Activated CD4-positive, alpha-beta memory T cell treated with anti-CD3 and anti-CD28 coated beads for 36 hours (primary cell): ENCODE measurements at regions not wholly inside any gene's neighbourhood (a gene's known extent, or its start where the extent isn't known, plus 50 kb on each side); places are given as distances from the start of the nearest gene placed in this dataset.

Source experiments
- CTCF ChIA-PET: fragments of 350-600 bp; sonication (Branson Sonifier 250); formaldehyde crosslinking; loops from one replicate; lab custom pipeline; 2021; ENCODE audit warnings: antibody characterized with exemption, inconsistent platforms; lab: Charles Lee
- POLR2A ChIA-PET: fragments of 350-600 bp; sonication (Branson Sonifier 250); formaldehyde crosslinking; loops from one replicate; lab custom pipeline; 2021; ENCODE audit warnings: antibody characterized with exemption; lab: Charles Lee
- DNase-seq: peaks from one replicate; pipeline ENCODE4 v3.0.0-alpha.2; 2020
- H3K27ac Mint-ChIP-seq: one replicate; pipeline ENCODE4 v1.8.0; 2021; ENCODE audit warnings: mixed read lengths
- H3K27me3 Mint-ChIP-seq: one replicate; pipeline ENCODE4 v1.8.0; 2021; ENCODE audit warnings: mixed read lengths
- H3K36me3 Mint-ChIP-seq: one replicate; pipeline ENCODE4 v1.8.0; 2021; ENCODE audit warnings: mixed read lengths
- H3K4me1 Mint-ChIP-seq: one replicate; pipeline ENCODE4 v1.8.0; 2021; ENCODE audit warnings: low read depth, mixed read lengths
- H3K4me3 Mint-ChIP-seq: one replicate; pipeline ENCODE4 v1.8.0; 2021; ENCODE audit warnings: mild to moderate bottlenecking, mixed read lengths
- H3K9me3 Mint-ChIP-seq: one replicate; pipeline ENCODE4 v1.8.0; 2021; ENCODE audit warnings: mixed read lengths
- intact Hi-C: fragments of 100-400 bp; cut with micrococcal nuclease; formaldehyde crosslinking; loops from one replicate; pipeline ENCODE4 v1.15.1; 2023

GRCh38 chr3:127385540-127385870 lies 97.7 kb upstream of the PRR20G start:
- H3K4me1 Mint-ChIP-seq, result no peaks in the 10 kb centered on the region
- DNase-seq, result no peak
- no peak overlapping the region for H3K4me3 Mint-ChIP-seq
- no peak overlapping the region for H3K27ac Mint-ChIP-seq
- intact Hi-C loops, result no loop called here
- peaks cover 8% of the 10 kb centered on the region for H3K27me3 Mint-ChIP-seq
- CTCF ChIA-PET, result no interaction called here
- H3K36me3 Mint-ChIP-seq, result no peaks in the 10 kb centered on the region
- H3K9me3 Mint-ChIP-seq, result peaks cover 8% of the 10 kb centered on the region
- POLR2A ChIA-PET, result no interaction called here

- CTCF ChIA-PET, result no interaction called here
- no peaks in the 10 kb centered on the region for H3K4me1 Mint-ChIP-seq
- H3K4me3 Mint-ChIP-seq, result no peak overlapping the region
Observed at GRCh38 chr3:127384717-127385539, 97.1 kb upstream of the PRR20G start.

GRCh38 chr3:127383656-127384179 lies 95.9 kb upstream of the PRR20G start:
- H3K27ac Mint-ChIP-seq, result no peak overlapping the region
- no peaks in the 10 kb centered on the region for H3K4me1 Mint-ChIP-seq
- no peak for DNase-seq
- CTCF ChIA-PET, result no interaction called here
- H3K9me3 Mint-ChIP-seq, result peaks cover 8% of the 10 kb centered on the region
- POLR2A ChIA-PET, result no interaction called here
- peaks cover 5% of the 10 kb centered on the region for H3K27me3 Mint-ChIP-seq
- H3K4me3 Mint-ChIP-seq, result no peak overlapping the region
- intact Hi-C loops, result no loop called here
- H3K36me3 Mint-ChIP-seq, result no peaks in the 10 kb centered on the region

More at GRCh38 chr3:127384717-127385539, 97.1 kb upstream of the PRR20G start:
- H3K27ac Mint-ChIP-seq, result no peak overlapping the region
- H3K27me3 Mint-ChIP-seq, result peaks cover 8% of the 10 kb centered on the region
- no peaks in the 10 kb centered on the region for H3K36me3 Mint-ChIP-seq
- DNase-seq, result no peak
- intact Hi-C loops, result no loop called here
- POLR2A ChIA-PET, result no interaction called here
- peaks cover 8% of the 10 kb centered on the region for H3K9me3 Mint-ChIP-seq

- intact Hi-C loops, result no loop called here
- Mint-ChIP-seq H3K9me3 (peaks cover 8% of the 10 kb centered on the region), H3K4me3 (no peak overlapping the region), H3K27ac (no peak overlapping the region), H3K27me3 (no peaks in the 10 kb centered on the region), H3K4me1 (no peaks in the 10 kb centered on the region), H3K36me3 (no peaks in the 10 kb centered on the region)
- POLR2A ChIA-PET, result no interaction called here
- no peak for DNase-seq
- CTCF ChIA-PET, result no interaction called here
Observed at GRCh38 chr3:127377801-127378655, 90.2 kb upstream of the PRR20G start.

GRCh38 chr3:127375151-127375930 lies 87.5 kb upstream of the PRR20G start:
- DNase-seq, result no peak
- no peaks in the 10 kb centered on the region for H3K9me3 Mint-ChIP-seq
- ChIA-PET POLR2A (no interaction called here), CTCF (interaction anchor here (0.7 to 1.6 kb wide), 2 partner anchors 169 kb away, joined by 5 read pairs; no protein-coding TSS in a partner anchor)
- H3K4me1 Mint-ChIP-seq, result no peaks in the 10 kb centered on the region
- no peaks in the 10 kb centered on the region for H3K36me3 Mint-ChIP-seq
- intact Hi-C loops, result no loop called here
- H3K27me3 Mint-ChIP-seq, result peaks cover under 1% of the 10 kb centered on the region
- no peak overlapping the region for H3K4me3 Mint-ChIP-seq
- H3K27ac Mint-ChIP-seq, result no peak overlapping the region

- Mint-ChIP-seq H3K36me3 (no peaks in the 10 kb centered on the region), H3K4me3 (no peak overlapping the region), H3K27ac (no peak overlapping the region), H3K9me3 (no peaks in the 10 kb centered on the region), H3K4me1 (no peaks in the 10 kb centered on the region), H3K27me3 (peaks cover 2% of the 10 kb centered on the region)
- DNase-seq, result peak; percentile 37
- intact Hi-C loops, result no loop called here
- ChIA-PET POLR2A (no interaction called here), CTCF (interaction anchor here (0.6 to 1.7 kb wide), 5 partner anchors 15 to 170 kb away, joined by 3 to 9 read pairs (median 4); no protein-coding TSS in a partner anchor)
Observed at GRCh38 chr3:127374086-127375010, 86.5 kb upstream of the PRR20G start.

GRCh38 chr3:127373441-127374085 lies 85.7 kb upstream of the PRR20G start:
- no peaks in the 10 kb centered on the region for H3K4me1 Mint-ChIP-seq
- intact Hi-C loops, result no loop called here

GRCh38 chr3:127371846-127372245 lies 84.0 kb upstream of the PRR20G start:
- Mint-ChIP-seq H3K4me1 (no peaks in the 10 kb centered on the region), H3K27ac (no peak overlapping the region), H3K4me3 (no peak overlapping the region), H3K36me3 (no peaks in the 10 kb centered on the region), H3K9me3 (no peaks in the 10 kb centered on the region), H3K27me3 (peaks cover 3% of the 10 kb centered on the region)
- intact Hi-C loops, result no loop called here
- no peak for DNase-seq
- ChIA-PET CTCF (no interaction called here), POLR2A (no interaction called here)

More at GRCh38 chr3:127373441-127374085, 85.7 kb upstream of the PRR20G start:
- no peak for DNase-seq
- POLR2A ChIA-PET, result no interaction called here
- CTCF ChIA-PET, result interaction anchor here (0.6 to 1.7 kb wide), 6 partner anchors 14 to 175 kb away, joined by 3 to 9 read pairs (median 4); no protein-coding TSS in a partner anchor
- Mint-ChIP-seq H3K4me3 (no peak overlapping the region), H3K27ac (no peak overlapping the region), H3K9me3 (no peaks in the 10 kb centered on the region), H3K36me3 (no peaks in the 10 kb centered on the region), H3K27me3 (peaks cover 2% of the 10 kb centered on the region)

- intact Hi-C loops, result no loop called here
- POLR2A ChIA-PET, result no interaction called here
- no peaks in the 10 kb centered on the region for H3K4me1 Mint-ChIP-seq
- H3K27ac Mint-ChIP-seq, result no peak overlapping the region
- no peak for DNase-seq
- H3K36me3 Mint-ChIP-seq, result no peaks in the 10 kb centered on the region
- peaks cover 8% of the 10 kb centered on the region for H3K27me3 Mint-ChIP-seq
- CTCF ChIA-PET, result no interaction called here
- H3K9me3 Mint-ChIP-seq, result no peaks in the 10 kb centered on the region
- no peak overlapping the region for H3K4me3 Mint-ChIP-seq
Observed at GRCh38 chr3:127371334-127371733, 83.5 kb upstream of the PRR20G start.

GRCh38 chr3:127370906-127371305 lies 83.1 kb upstream of the PRR20G start:
- Mint-ChIP-seq H3K9me3 (no peaks in the 10 kb centered on the region), H3K4me3 (no peak overlapping the region), H3K4me1 (no peaks in the 10 kb centered on the region), H3K27me3 (peaks cover 8% of the 10 kb centered on the region), H3K36me3 (no peaks in the 10 kb centered on the region), H3K27ac (no peak overlapping the region)
- intact Hi-C loops, result no loop called here
- ChIA-PET POLR2A (no interaction called here), CTCF (no interaction called here)
- DNase-seq, result no peak
